Kidney epithelial cell (primary cell): ENCODE measurements at regions not wholly inside any gene's neighbourhood (a gene's known extent, or its start where the extent isn't known, plus 50 kb on each side); places are given as distances from the start of the nearest gene placed in this dataset.

ENCODE experiments used
- DNase-seq: peaks from one replicate; pipeline ENCODE4 v3.0.0-alpha.2; 2010; ENCODE audit warnings: low read depth
- H3K27me3 ChIP-seq: 2 replicates; pipeline ENCODE4 v1.6.0; 2011; ENCODE audit warnings: low read length; ENCODE audit not compliant: control insufficient read depth, insufficient read depth
- H3K36me3 ChIP-seq: 2 replicates; pipeline ENCODE4 v1.5.1; 2011; ENCODE audit warnings: low read length; ENCODE audit not compliant: control insufficient read depth, insufficient read depth
- H3K4me3 ChIP-seq: 2 replicates; pipeline ENCODE4 v1.5.1; 2011; ENCODE audit warnings: low read depth, mild to moderate bottlenecking, control low read depth, low read length
- CTCF ChIP-seq: IDR thresholded peaks from 2 replicates; pipeline ENCODE4 v1.5.1; 2011; ENCODE audit warnings: mild to moderate bottlenecking, moderate library complexity, low read length, control low read depth, inconsistent platforms; ENCODE audit not compliant: insufficient read depth, poor library complexity, severe bottlenecking

GRCh38 chr14:49493557-49493956 lies 92.6 kb downstream of the RPS29 start:
- TF ChIP-seq CTCF, result no peak
- no peak overlapping the region for H3K4me3 ChIP-seq
- no peaks in the 10 kb centered on the region for H3K27me3 ChIP-seq
- DNase-seq, result no peak
- no peaks in the 10 kb centered on the region for H3K36me3 ChIP-seq

- no peaks in the 10 kb centered on the region for H3K27me3 ChIP-seq
Measured at GRCh38 chr14:49492151-49492550, 94.0 kb downstream of the RPS29 start.

GRCh38 chr14:49489341-49489740 lies 96.8 kb downstream of the RPS29 start:
- no peaks in the 10 kb centered on the region for H3K36me3 ChIP-seq
- H3K4me3 ChIP-seq, result no peak overlapping the region
- no peaks in the 10 kb centered on the region for H3K27me3 ChIP-seq
- no peak for DNase-seq
- TF ChIP-seq CTCF, result no peak

More at GRCh38 chr14:49492151-49492550, 94.0 kb downstream of the RPS29 start:
- no peak for DNase-seq
- H3K36me3 ChIP-seq, result no peaks in the 10 kb centered on the region
- no peak for TF ChIP-seq CTCF
- H3K4me3 ChIP-seq, result no peak overlapping the region

- Histone ChIP-seq H3K36me3 (no peaks in the 10 kb centered on the region), H3K4me3 (no peak overlapping the region), H3K27me3 (no peaks in the 10 kb centered on the region)
- no peak for DNase-seq
- no peak for TF ChIP-seq CTCF
Measured at GRCh38 chr14:49487238-49487637, 98.9 kb downstream of the RPS29 start.

GRCh38 chr14:49485290-49485689 lies 100.9 kb downstream of the RPS29 start:
- Histone ChIP-seq H3K4me3 (no peak overlapping the region), H3K36me3 (no peaks in the 10 kb centered on the region), H3K27me3 (no peaks in the 10 kb centered on the region)
- DNase-seq, result no peak
- TF ChIP-seq CTCF, result no peak

GRCh38 chr14:49484180-49484579 lies 102.0 kb downstream of the RPS29 start:
- H3K36me3 ChIP-seq, result no peaks in the 10 kb centered on the region
- DNase-seq, result no peak
- no peak for TF ChIP-seq CTCF

More at GRCh38 chr14:49484180-49484579, 102.0 kb downstream of the RPS29 start:
- no peaks in the 10 kb centered on the region for H3K27me3 ChIP-seq
- no peak overlapping the region for H3K4me3 ChIP-seq
